NCI-H748 treated with DMSO at 0.1 percent for 48 hours (cell line): ENCODE measurements at regions not wholly inside any gene's neighbourhood (a gene's known extent, or its start where the extent isn't known, plus 50 kb on each side); places are given as distances from the start of the nearest gene placed in this dataset.
"Not testable (repeated sequence)": the region's sequence is repeated elsewhere in the genome, so short reads cannot be mapped to it uniquely, and the experiment has no call there.

Source experiments
- DNase-seq: peaks from one replicate; lab custom pipeline; 2025; lab: John Stamatoyannopoulos, UW

DNA sequence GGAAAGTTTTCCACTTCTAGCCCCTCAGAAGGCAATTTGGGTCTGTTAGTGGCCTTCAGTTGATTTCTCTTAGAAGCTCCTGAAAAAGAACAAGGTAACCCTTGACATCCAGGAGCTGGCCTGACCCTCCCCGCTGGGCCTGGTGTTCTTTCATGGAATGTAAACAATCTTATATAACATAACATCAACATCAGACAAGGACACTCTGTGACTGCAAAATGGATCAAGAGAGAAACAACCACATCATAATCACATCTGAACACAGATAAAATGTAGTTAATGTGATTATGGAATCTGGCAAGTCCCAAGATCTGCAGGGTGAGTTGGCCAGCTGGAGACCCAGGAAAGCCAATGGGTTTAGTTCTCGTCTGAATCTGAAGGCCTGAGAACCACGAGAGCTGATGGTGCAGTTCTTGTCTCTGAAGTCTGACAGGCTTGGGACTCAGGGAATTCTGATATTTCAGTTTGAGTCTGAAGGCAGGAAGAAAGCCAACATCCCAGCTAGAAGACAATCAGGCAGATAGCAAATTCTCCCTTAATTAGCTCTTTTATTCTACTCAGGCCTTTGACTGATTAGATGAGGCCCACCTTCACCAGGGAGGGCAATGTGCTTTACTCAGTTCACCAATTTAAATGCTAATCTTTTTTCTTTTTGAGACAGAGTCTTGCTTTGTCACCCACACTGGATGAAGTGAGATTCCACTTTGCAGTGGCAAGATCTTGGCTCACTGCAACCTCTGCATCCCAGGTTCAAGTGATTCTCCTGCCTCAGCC is 91.4 kb upstream of the NAMPT start:
- DNase-seq, result no peak

DNA sequence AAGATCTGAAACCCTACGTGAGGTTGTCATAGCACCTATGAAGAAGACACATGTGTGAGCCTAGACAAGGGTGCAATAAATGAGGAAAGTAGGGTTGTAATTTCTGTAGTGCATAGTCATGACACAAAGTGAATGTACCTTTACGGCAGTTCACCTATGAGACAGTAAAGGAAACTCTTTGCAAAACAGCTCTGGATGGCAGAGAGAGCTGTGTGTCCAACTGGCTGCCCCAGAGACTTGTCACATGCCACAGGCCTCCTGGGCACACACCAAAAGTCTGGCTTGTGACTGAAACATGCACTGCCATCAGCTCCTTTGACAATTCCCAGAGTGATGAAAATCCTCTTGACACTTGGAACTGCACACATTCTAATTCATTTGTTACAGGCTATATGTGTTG is 90.7 kb upstream of the NAMPT start:
- no peak for DNase-seq

DNA sequence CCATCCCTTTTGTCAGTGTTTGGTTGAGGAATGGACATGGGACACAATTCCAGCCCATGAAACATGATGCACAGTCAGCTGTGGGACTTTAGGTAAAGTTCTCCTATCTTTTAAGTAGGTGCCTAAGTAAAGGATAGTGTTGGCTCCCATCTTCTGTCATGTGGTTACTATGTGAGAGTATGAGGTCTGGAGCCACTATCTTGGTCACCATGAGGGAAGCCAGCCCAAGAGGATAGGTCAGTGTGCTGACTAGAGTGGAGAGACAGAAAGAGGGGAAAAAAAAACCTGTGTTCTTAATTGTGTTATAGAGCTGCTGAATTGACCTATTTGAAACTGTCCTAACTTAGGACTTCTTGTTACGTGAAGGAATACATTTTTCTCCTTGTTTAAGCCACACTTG is 89.7 kb upstream of the NAMPT start:
- no peak for DNase-seq

DNA sequence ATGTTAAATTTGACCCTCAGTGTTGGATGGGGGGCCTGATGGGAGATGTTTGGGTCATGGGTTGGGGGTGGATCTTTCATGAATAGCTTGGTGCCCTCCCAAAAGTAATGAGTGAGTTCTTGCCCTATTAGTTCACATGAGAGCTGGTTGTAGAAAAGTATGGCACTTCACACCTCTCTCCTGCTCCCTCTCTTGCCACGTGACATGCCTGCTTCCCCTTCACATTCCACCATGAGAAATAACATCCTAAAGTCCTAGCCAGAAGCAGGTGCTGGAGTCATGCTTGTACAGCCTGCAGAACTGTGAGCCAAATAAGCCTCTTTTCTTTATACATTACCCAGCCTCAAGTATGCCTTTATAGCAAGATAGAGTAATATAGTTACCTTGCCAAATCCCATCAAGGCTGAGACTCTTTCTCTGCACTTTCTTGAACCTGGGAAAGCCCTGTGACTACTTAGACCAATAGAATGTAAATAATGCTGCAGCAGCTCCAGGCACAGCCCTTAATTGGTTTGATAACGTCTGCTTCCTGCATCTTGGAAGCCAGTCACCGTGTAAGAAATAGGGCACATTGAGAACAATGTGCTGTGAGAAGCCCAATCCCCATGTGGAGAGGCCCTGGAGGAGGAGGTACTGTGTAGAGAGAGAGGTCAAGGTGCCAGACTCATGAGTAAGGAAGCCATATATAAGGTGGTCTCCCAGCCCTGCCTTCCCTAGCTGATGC is 88.0 kb upstream of the NAMPT start:
- DNase-seq, result no peak

DNA sequence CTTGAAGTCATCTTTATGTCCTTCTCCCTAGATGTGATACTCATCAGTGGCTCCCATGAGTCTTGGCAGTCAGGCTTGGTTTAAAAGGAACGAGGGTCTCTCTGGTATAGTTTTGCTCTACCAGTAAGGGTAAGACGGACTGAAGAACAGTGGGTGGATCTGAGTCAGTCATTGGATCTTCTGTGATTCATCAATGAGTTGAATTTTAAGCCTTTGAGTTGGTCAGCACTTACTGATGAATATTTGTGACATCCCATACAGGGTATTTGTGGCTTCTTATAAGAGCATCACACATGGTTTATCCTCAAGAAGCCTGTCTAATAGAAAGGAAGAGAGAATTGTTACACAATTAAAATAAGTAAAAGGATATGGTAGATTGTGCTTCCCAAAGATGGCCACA is 87.3 kb upstream of the NAMPT start:
- no peak for DNase-seq

DNA sequence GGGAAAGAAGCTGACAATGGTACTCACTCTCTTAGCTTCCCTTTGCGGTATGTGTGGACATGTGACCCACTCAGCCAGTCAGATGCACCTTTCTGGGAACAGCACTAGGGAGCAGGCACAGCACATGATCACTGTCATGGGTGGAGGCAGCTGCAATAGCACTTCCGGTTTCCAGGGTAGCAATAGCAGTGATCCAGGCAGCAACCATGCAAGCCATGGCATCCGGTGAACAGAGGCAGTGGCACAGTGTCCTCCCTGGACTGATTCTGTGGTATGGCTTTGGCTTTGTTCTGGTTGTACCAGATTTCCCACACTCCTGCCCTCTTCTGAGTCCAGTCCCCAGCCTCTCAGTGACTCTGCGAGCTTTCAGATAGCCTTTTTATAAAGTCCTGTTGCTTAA is 86.8 kb upstream of the NAMPT start:
- no peak for DNase-seq

DNA sequence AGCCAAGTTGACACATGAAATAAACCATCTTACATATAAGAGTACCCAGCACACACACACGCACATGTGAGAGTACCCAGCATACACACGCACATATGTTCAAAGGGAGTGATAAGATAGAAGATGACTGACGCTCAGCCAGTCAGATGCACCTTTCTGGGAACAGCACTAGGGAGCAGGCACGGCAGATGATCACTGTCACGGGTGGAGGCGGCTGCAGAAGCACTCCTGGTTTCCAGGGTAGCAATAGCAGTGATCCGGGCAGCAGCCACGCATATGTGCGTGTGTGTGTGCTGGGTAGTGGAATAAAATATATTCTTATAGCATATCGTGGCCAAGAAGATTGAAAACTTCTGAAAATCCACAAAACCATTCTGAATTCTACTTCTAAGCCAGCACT is 85.8 kb upstream of the NAMPT start:
- DNase-seq, result no peak

DNA sequence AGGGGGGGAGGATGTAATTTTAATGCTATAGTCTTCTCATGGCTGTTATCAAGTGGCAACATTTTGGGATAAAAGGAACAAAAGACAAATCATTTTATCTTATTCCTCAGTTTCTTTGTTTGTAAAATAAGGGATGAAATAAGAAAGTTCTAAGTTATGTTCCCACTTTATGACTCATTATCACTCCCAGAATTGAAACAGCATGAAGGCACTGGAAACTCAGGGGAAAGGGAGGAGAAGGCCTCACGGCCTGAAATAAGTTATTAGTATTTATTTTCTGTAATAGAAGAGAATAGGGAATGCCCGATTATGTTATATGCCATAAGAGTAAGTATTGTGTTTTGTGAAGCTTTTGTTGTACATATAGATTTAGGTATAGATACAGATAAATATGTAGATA is 85.0 kb upstream of the NAMPT start:
- no peak for DNase-seq

DNA sequence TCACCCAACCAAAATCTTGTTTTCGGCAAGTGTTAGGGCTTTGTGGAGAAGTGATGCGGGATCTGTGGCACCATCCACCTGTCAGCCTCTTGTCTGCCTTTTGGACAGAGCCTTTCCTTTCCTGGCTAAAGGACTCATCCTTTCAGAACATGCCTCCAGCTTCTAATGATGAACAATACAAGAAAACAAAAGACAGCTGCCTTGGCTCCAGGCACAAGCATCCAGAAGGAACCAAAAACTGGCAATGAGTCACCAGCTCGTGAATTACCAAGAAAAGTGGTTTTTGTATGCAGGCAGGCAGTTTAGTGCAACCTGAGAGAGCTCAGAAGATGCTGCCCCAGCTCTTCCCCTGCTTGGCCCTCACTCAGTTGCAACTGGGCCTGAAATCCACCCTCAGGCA is 84.6 kb upstream of the NAMPT start:
- no peak for DNase-seq

DNA sequence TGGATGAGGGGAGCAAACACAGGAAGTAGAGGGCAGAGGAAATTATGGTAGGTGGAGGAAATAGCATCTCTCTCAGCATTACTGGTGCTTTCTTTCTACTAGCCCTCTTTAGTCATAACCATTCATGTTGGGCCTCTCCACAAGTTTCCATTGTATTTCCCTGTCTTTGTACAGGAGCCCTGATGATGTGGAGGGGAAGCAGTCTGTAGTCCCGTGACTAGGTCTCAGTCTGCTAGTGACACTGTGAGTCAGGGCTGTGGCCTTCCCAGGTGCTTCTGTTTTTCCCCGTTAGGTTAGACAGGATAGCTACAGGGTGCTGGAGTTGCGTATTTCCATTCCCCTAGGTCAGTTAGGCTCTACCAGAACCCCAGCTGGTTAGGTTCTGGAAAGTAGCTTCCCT is 82.9 kb upstream of the NAMPT start:
- no peak for DNase-seq

DNA sequence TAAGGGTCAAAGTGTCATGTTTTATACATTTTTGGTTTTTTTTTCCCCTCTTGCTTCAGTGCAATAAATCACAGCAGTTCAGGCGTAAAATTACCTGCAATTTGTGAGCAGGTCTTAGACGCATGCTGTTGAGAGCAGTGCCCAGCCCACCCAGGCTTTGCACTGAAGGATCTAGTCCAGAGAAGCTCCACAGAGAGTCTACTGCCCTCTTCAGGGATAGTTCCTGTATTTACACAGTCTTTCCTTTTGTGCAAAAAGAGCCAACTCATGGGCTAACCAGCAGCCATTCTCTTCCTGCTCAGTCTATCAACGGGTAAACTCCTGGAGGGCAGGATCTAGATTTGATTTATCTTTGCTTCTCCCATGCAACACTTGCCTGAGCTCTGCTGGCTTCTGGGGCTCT is 82.2 kb upstream of the NAMPT start:
- DNase-seq, result no peak

DNA sequence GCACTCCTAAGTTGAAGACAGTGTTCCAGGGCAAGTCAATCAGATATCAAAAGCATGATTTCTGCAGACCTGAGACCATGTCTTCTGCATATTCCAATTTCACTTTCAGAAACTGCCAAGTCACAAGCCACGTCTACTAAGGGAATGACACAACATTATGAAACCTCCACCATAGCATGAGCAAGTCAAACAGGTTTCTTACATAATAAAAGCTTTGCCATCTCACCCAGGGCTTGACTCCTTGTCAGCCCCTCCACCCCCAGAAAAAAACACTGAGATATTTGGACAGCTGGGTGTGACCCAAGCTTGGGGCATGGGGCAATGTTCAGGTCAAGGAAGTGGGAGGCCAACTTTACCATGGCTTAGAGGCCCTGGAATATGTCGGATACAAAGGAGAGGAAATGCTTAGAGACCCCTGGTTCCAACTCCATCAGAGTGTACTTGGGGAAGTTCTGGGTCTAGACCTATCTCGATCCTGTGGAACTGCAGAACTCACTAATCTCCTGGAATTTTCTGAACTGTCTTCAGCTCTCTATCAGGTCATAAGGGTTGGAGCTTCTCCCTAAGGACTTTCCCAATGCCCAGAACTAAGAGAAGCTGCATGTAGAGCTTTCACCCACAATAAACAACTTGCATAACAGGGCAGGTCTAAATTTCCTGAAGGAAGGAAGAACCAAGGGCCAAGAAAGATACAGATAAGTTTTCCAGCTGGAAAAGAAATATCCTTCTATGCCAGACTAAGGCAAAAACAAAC is 80.6 kb upstream of the NAMPT start:
- no peak for DNase-seq

DNA sequence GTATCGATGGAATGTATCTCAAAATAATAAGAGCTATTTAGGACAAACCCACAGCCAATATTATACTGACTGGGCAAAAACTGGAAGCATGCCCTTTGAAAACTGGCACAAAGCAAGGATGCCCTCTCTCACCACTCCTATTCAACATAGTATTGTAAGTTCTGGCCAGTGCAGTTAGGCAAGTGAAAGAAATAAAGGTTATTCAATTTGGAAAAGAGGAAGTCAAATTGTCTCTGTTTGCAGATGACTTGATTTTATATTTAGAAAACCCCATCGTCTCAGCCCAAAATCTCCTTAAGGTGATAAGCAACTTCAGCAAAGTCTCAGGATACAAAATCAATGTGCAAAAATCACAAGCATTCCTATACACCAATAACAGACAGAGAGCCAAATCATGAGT is 77.7 kb upstream of the NAMPT start:
- DNase-seq, result not testable (repeated sequence)

DNA sequence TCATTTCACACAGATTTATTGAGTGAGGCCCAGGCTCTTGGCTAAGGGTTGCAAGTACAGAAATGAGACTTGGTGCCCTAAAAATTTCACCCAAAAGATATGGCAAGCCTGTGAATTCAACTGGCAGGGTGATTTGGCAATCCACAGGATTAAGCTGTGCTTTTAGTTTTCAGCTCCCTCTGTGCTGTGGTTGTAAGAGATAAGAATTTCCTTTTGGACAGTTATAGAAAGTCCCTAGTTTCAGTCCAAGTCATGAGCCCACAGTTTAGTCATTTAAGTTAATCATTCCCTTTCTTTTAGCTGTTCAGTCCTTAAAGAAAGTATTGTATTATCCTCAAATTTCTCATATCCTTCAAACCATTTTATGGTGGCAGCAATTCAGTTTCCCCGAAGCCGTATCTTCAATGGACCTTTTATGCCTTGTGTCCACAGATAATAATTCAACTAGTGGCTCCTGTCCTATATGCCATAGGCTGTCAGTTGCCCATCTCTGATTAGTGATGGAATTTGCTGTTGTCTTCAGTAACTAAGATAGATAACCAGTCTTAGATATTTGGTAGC is 73.4 kb upstream of the NAMPT start:
- no peak for DNase-seq

DNA sequence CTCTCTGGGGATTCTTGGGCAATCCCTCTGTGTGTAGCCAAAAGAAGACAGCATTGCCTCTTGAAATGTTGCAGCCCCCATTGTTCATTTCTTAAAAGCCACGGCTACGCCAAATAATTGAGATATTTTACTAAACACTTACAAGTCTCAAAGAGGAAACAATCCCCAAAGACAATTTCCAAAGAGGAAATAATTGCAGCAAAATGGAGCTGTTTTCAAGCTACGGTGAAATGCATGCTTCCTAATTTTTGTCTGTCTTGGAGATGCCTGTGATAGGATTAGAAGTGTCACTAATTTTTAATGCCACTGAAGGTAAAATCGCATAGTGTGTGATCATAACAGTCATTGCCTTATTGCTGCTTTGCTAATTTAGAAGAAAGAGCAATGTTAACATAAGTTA is 72.9 kb upstream of the NAMPT start:
- DNase-seq, result no peak

DNA sequence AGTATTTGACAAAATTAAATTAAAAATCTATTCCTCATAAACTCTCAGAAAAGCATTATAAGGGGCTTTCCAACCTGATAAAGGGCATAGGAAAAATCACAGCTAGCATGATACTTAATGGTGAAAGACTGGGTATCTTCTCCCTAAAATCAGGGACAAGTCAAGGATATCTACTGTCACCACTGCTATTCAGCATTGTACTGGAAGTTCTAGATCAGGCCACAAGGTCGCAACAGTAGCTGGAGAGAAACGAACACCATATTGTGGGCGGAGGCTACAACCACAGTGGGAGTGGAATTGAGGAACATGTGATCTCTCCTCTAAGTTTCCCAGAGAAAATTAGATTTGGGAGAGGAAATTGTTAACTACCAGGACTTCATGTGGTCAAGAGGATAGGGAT is 70.0 kb upstream of the NAMPT start:
- no peak for DNase-seq

DNA sequence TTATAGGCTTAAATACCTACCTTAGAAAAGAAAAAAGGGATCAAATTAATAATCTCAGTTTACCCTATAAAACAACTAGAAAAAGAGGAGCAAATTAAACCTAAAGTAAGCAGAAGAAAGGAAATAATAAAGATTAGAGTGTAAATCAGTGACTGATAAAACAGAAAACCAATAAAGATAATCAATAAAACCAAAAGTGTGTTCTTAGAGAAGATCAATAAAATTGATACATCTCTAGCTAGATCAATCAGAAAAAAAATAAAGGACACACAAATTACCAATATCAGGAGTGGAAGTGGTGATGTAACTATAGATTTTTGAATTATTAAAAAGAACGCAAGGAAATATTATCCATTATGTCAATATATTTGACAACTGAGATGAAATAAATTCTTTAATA is 69.2 kb upstream of the NAMPT start:
- DNase-seq, result no peak

DNA sequence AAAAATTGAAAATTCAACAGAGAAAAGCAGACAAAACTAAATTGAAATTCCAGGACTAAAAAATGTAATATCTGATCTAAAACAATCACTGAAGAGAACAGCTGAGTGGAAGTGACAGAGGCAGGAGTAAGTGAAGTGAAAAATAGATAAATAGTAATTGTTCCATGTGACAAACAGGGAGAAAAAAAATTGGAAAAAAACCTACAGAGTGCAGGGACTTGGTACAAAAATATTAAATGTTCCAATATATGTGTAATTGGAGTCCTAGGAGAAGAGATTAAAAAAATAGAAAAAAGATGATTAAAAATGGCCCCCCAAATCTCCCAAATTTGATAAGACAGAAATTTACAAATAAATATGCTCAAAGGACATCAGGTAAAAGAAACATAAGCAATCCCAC is 63.4 kb upstream of the NAMPT start:
- DNase-seq, result no peak

DNA sequence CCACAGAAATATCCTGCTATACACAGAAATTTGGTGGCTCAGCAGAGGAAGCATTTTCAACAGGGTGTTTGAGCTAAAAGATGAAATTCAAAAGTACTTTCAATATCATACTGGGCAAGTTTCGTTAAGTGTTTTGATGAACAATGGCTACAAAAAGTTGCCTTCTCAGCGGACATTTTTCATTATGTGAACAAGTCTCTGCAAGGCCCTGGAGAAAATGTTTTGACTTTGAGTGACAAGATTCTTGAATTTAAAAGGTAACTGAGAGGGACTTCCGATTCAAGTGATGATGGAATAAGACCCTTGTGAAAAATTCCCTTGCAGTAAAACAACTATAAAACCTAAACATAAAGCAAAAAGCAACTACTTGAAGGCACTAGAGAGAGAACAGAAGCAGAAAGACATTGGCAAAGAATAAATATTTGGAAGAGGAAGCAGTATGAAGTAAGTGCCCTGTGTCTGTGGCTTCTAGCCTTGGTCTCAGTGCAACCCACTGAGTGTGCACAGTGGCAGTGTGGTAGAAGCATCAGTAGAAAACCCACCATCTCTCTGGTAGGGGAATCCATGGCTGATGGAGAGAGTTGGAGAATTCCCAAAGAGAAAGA is 62.5 kb upstream of the NAMPT start:
- no peak for DNase-seq

DNA sequence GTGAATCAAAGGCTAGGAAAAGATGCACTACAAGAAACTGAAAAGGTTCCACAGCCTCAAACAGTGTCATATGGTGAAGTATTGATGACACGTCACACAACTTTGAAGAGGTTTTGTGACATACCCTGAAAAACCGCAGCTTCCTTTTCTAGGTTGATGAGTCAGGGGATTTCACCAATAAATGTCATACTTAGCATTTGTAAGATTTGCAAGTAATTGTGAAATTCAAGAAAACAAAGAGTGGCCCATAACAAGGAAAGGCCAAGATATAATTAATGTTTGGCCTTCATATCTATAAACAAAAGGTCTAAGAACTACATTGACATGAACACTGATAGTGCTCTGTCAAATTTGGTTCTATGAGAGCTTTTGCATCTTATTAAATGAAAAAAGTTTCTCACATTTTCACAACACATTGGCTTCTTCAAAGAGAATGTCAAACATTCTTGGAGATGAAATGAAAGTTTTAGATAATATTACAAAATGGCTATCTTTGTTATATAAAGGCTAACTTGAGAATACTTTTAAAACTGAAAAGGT is 62.0 kb upstream of the NAMPT start:
- no peak for DNase-seq

DNA sequence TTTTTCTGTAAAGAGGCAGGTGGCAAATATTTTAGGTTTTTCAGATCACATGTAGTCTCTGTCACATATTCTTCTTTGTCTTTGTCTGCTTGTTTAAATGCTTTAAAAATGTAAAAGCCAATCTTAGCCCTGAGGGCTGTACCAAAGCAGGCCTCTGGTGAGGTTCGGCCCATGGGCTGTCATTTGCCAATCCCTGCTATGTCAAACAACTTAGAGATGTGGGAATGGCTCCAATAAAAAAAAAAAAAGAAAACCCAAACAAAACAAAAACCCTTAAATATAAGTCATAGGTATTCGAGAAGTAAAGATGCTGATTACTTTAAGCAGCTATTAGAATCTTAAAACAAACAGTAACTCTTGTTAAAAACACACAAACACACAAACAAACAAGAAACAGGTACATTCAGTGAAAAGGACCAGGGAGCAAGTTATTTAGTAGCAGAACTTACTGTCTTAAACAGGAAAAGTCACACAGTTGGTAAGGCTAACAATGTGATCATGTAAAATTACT is 61.4 kb upstream of the NAMPT start:
- no peak for DNase-seq
